ENCODE measurements at regions not wholly inside any gene's neighbourhood (a gene's known extent, or its start where the extent isn't known, plus 50 kb on each side); places are given as distances from the start of the nearest gene placed in this dataset.

DNA sequence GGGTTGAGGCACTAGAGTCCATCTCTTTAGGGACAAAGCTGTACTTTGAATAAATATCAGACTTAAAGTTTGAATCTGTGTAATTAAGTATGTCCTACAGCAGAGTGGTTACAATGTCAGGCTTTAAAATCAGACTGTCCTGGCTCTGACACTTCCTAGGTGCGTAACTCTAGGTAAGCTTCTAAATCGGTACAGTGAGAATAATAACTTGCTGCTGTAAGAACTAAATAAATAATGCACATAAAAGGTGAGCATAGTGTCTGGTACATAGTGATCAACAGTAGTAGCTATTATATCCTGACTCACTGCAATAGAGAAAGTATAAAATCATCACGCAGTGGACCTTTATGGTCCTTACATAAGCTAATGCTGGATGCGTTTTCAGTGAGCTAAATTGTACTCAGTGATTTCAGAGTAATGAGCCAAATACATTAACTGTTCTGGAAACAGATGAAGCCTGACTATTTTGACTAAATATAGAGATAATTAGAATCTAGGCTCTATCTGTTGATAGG is 72.2 kb upstream of the PDK4 start:
- DNase-seq = no peak

DNA sequence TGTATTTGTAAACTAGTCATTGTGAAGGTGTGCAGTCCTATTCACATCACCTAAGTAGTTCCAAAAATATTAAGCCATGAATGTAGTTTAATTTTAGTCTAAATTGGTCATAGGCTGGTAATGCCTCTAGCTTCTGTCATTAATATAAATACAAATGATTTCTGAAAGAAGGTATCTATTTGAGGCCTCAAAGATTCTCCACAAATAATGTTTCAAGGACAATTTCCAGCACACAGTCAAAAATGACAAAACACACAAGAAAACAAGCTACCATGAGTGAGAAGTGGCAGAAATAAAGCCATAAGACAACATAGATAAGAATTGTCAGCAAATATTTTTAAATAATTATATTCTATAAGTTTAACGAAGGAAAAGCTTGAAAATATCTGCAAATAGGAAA is 66.7 kb upstream of the PDK4 start:
- no peak for DNase-seq

DNA sequence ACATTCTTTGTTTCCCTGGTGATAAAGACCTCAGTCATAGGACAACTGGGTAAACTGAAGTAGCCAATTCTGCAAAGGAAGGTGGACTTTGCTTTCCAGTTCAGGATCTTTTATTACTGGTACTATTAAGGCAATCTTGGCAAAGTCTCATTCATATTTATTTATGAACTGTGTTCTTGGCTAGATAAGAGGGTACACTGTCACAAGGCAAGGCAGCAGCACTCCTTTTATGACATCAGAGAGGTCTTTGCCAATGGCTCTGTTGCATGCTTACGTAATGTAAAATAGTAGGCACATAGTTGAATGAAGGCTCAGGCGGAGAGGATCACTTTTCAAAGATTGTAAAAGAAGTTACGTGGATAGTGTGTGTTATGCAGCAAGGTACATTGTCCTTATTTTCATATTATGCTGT is 63.7 kb upstream of the PDK4 start:
- DNase-seq = no peak

DNA sequence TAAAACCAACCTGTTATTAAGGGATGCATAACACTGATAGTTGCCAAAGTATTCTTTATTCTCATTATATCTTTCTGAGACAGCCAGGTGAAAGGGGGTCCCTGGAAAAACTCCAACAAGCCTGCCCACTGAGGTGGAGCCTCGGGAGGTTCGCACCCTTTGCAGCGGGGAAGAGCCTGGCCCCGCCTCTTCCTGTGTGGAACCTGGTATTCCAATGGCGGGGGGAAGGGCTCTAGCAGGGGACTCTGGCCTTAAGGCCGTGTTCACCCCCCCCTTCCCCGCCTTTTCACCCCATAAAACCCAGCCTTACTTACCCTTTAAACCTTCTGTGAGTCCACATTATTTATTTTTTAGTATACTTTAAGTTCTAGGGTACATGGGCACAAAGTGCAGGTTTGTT is 62.4 kb upstream of the PDK4 start:
- no peak for DNase-seq

DNA sequence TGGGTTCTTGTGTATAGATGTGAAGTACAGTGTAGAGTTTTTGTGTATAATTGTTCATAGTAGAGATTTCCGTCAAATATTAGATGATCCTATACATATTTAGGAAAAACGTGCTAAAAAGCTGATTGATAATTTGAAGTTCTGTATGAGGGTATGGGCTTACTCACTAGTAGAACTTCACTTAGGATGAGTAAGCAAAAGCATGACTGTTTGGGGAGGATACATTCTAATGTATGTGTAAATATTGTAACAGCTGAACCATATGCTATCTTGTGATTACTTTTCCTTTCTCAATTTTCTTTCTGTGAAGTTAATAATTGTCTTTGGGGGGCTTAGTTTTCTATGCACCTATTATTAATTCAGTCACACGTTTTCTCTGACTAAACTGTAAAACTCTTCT is 53.2 kb upstream of the PDK4 start:
- DNase-seq = no peak

DNA sequence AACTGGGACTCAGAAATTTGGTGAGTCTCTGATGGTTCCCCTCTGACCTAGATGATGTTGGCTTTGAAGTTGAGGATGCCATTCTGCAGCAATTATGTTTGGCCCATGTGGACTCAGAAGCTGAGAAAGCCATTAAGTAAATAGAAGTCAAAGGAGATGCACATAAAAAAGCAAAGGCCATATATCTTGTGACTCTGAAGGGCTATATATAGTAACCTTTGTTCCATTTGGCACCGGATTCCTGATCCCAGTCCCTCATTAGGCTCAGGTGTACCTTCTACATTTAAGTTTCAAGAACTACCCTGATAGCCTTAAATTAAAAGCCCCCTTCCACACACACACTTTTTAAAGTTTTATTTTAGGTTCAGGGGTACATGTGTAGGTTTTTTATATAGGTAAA is 50.0 kb upstream of the PDK4 start:
- no peak for DNase-seq

Data from tongue (tissue), 1 donor.